HG02938 (cell line): ENCODE measurements at regions not wholly inside any gene's neighbourhood (a gene's known extent, or its start where the extent isn't known, plus 50 kb on each side); places are given as distances from the start of the nearest gene placed in this dataset.
"Not testable (repeated sequence)": the region's sequence is repeated elsewhere in the genome, so short reads cannot be mapped to it uniquely, and the experiment has no call there.

Source experiments
- ATAC-seq: cut with Tn5 transposase; IDR thresholded peaks from one replicate; pipeline ENCODE4 v1.9.1; 2021; ENCODE audit warnings: mild to moderate bottlenecking, moderate library complexity; ENCODE audit not compliant: unreplicated experiment

DNA sequence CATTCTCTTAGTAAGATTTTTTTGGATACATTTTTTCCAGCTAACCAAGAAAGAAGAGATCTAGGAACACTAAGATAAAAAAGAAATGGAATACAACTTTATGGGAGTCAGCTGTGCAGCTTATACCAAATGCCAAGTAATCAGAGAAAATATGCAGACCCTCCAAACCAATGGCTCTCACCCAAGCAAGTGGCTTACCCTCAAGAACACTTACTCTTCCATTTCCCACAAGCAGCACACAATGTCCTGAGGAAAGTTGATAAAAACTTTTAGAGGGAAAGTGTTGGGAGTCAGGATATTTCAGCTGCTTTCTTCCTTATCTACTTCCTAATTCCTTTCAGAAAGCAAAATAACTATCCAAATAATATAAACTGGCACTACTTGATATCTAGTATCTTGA, 631.8 kb downstream of the RWDD3 start:
- ATAC-seq: no peak

- no peak for ATAC-seq
These were observed 642.3 kb downstream of the RWDD3 start for GRCh38 chr1:95876276-95876675.

GRCh38 chr1:95879498-95880050, 645.6 kb downstream of the RWDD3 start:
- no peak for ATAC-seq

- no peak for ATAC-seq
These were observed 655.0 kb downstream of the RWDD3 start for GRCh38 chr1:95888941-95889390.

DNA sequence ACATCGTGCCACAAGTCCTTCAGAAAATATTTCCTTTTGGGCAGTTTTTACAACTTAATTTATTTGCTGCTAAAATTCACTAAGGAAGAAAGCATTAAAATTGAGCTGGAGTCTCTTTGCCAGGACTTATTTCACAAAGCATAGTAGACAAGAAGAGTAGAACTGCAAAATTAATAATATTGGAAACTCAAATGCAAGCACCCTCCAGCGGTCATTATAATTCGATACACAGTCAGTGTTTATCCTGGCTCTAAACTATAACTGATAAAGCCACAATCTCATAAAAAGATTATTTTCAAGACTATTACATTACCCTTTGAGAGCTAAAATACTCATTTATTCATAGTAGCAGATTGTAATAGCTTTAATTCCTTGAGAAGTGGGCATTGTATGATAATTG, 655.4 kb downstream of the RWDD3 start:
- no peak for ATAC-seq

DNA sequence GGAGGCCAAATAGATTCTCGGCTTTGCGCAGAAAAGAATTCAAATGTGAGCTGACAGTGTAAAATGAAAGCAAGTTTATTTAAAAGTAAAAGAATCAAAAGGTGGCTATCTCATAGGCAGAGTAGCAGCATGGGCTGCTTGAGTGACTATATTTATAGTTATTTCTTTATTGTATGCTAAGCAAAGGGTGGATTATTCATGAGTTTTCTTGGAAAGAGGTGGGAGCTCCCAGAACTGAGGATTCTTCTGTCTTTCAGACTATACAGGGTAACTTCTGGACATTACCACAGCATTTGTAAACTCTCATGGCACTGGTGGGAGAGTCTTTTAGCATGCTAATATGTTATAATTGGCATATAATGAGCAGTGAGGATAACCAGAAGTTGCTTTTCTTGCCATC, 659.9 kb downstream of the RWDD3 start:
- ATAC-seq: no peak

GRCh38 chr1:95903060-95903459, 669.0 kb downstream of the RWDD3 start:
- no peak for ATAC-seq

GRCh38 chr1:95905818-95906395, 671.9 kb downstream of the RWDD3 start:
- ATAC-seq: no peak

- not testable (repeated sequence) for ATAC-seq
These were observed 677.7 kb downstream of the RWDD3 start for GRCh38 chr1:95911739-95912138.

GRCh38 chr1:95916616-95917015, 682.6 kb downstream of the RWDD3 start:
- ATAC-seq: no peak

DNA sequence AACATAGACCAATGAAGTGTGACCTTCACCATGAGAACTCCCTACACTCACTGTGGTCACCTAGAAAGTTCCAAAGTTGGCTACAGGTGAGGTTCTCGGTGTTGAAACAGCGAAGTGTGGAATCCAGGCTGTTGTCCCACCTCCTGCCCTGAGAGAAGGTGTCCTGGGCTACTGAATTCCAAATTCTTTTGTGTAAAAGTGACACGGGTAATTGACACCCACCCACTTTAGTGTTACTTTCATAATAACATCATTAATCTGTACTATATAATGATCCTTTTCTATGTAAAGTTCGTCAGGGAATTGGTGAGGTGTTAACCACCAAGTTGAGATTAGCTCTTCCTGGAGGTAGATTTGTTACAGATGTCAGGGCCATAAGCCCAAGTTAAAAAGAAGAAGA, 690.7 kb downstream of the RWDD3 start:
- no peak for ATAC-seq

DNA sequence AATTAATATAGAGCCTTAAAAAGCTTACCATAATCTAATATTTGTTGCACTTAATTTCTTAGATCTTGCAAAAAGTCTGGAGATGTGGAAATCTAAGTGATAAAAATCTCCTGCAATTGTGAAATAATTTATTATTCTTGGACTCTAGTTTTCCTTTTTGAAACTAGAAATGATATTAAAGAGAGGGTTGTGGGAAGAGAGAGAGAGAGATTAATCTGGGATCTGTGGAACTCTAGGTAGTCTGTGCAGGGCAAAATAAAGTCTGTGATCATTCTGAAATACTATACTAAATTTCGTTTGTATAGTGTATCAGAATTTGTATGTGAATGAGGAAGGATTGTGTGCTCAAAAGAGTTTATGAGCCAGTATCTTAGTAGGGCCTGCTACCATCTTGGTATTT, 692.3 kb downstream of the RWDD3 start:
- ATAC-seq: no peak

DNA sequence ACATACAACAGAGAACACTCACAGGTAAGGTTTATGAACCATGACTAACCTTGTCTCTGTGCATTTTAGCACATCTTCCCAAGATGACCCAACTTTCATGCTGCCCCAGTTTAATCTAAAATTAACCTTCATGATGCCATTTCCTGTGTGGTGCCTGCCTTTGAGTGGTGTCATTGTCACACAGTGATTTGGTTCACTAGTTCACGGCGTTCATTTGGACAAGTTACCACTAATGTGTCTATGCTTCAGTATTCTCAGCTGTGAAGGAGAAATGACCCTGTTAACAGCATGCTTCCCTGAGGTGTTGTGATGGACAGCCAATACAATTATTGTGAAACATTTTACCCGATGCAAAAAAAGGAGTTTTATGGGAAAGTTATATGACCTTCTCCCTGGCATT, 693.1 kb downstream of the RWDD3 start:
- no peak for ATAC-seq

- ATAC-seq: no peak
These were observed 701.7 kb downstream of the RWDD3 start for GRCh38 chr1:95935719-95936118.

DNA sequence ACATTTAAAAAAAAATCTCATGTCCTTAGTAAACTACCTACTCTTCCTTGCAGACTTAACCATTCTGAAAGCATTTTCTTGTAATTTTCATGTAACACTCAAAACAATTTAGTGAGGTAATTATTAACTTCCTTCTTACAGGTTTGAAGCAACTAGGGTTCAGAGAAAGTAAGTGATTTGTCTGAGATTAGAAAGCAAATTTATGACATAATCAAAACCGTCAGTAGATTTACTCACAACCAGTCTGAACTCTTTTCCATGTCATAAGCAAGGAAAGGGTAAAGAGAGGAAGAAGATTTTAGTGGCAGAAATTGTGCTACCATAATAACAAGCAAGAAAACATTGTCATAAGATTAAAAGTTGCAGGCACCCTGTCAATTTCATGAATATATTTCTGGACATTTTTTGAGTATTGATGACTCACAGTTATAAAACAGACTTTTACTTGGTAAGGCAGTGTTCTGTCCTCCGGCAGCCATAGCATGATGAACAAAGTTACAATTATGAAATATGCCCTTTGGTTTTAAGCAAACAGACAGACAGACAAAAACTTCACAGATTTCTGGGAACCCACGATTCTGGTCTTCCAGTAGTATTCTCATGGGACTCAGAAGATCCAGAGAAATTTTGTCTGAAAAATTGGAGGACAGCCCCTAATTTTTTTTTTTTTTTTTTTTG, 707.2 kb downstream of the RWDD3 start:
- no peak for ATAC-seq

- no peak for ATAC-seq
These were observed 714.0 kb downstream of the RWDD3 start for GRCh38 chr1:95948023-95948422.

GRCh38 chr1:95951371-95952102, 717.5 kb downstream of the RWDD3 start:
- ATAC-seq: no peak

GRCh38 chr1:95953015-95953414, 719.0 kb downstream of the RWDD3 start:
- ATAC-seq: no peak

DNA sequence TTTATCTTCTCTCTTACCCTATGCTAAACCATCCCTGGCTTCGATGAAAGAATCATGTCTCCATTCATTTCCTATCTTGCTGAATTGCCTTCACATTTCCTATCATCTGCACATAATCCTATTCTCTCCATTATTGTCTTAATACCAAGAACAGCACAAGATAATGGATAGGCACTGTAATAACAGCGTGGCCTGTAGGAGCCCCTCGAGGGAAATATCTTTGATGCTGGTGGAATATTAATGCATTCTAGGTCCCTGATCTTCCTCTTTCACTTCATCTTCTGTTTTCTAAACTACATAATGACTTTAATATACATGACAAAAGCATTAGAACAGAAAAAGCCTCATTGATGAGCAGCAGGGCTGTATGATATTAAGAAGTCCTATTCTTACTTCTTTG, 720.6 kb downstream of the RWDD3 start:
- ATAC-seq: no peak

DNA sequence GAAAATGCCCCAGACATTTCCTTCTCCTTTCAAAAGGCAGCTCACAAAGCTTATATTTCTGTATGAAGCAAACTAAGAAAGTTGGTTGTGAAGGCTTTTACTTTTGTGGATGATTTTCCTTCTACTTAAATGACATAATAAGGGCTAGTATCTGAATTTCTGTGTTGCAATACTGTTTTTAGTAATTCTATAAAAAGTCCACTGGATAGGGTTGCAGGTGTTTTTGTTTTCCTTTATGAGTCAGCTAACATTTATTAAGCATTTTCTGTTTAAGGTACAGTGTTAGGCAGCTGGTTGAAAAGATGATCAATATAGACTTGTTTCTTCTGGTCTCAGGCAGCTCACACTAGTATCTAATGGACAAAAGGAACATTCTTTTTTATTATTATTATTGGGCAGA, 722.2 kb downstream of the RWDD3 start:
- no peak for ATAC-seq

GRCh38 chr1:95957748-95958147, 723.7 kb downstream of the RWDD3 start:
- no peak for ATAC-seq

DNA sequence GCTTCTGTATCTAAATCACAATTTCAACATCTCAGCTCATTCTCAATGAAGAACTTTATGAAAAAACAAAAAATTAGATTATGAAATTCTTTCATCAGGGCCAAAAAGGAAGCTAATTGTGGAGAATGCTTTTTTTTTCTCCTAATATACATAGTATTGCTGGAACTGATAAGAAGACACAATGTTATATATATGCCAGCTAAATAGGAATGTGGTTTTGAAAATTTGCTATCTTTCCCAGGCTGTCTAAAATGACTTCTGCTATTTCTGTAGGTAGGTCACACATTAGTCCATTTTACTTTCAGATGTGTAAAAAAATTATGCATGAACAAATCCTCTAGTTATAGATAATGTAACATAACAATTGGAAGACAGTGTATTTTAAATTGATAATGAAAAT, 732.9 kb downstream of the RWDD3 start:
- no peak for ATAC-seq
